GM12872 (cell line): ENCODE measurements at regions not wholly inside any gene's neighbourhood (a gene's known extent, or its start where the extent isn't known, plus 50 kb on each side); places are given as distances from the start of the nearest gene placed in this dataset.

ENCODE experiments used
- CTCF ChIP-seq: IDR thresholded peaks from 3 replicates; pipeline ENCODE4 v1.5.1; 2011; ENCODE audit warnings: low read depth, mild to moderate bottlenecking, low read length, moderate library complexity; ENCODE audit not compliant: insufficient read depth

- TF ChIP-seq CTCF: no peak
These were observed 93.4 kb downstream of the SHANK2 start for GRCh38 chr11:71158936-71159335.

DNA sequence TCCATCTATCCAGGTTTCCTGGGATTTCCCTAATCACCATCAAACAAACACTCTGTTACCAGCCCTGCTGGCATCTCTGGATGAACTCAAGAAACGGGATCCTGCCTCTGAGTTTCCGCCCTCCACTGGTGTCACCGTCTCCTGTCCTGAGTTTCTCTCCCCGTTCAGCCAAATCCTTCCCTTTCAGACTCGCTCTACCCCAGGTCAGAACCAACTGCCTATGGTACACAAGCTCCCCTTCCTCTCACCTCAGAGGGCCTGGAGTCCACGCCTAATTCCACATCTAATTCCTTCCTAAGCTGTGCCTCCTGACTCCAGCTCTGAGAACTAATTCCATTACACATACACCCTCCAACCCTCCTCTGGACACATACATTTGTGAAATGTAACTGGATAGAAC lies 96.1 kb downstream of the SHANK2 start:
- TF ChIP-seq CTCF: no peak

DNA sequence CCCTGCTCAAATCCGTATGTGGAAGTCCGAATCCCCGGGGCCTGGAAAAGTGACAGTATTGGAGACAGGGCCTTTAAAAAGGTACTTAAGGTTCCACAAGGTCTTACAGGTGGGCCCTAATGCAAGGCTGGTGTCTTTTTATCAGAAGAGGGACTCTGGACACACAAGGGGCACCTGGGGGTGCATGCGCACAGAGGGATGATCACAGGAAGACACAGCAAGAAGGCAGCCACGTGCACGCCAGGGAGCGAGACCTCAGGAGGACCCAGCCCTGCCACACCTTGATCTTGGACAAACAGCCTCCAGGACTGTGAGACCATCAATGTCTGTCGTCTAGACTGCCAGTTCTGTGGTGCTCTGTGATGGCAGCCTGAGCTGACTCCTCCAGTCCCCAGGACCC lies 96.5 kb downstream of the SHANK2 start:
- TF ChIP-seq CTCF: no peak

DNA sequence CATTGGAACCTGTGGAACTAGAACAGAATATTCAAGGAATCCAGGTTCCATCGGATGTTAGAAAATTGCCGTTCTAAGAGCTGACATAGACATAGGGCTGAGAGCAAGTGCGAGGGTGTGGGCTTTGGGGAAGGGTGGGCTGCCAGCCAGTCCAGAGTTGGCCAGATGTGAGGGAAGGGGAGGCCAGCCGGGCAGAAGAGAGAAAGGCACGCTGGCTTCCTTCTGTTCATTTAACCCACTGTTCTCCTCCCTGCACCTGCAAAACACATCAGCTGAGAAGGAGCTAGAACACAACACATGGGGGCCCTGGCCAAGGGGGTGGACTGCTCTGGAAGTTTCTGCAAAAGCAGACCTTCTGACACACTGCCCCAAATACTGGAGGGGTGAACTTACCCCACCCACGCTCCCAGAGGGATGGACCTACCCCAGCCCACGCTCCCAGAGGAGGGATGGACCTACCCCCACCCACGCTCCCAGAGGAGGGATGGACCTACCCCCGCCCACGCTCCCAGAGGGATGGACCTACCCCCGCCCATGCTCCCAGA lies 98.0 kb downstream of the SHANK2 start:
- no peak for TF ChIP-seq CTCF

DNA sequence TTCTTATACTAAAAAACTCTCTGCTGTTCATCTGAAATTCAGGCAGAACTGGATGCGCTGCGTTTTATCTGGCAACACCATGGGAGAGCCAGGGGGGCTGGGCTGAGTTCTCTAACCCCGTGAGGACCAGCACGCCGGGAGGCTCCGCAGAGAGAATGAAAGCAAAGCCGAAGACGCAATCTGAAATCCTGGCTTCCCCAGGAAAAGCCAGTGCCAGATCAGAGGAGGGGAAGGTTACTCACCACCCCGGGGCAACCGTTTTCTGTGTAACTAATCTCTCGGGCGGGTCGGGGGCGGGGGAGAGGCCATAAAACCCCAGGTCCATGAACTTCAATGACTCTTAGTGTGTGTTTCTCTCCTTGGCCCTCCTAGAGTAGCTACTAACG lies 99.4 kb downstream of the SHANK2 start:
- no peak for TF ChIP-seq CTCF

GRCh38 chr11:71151561-71151960 lies 100.8 kb downstream of the SHANK2 start:
- no peak for TF ChIP-seq CTCF

DNA sequence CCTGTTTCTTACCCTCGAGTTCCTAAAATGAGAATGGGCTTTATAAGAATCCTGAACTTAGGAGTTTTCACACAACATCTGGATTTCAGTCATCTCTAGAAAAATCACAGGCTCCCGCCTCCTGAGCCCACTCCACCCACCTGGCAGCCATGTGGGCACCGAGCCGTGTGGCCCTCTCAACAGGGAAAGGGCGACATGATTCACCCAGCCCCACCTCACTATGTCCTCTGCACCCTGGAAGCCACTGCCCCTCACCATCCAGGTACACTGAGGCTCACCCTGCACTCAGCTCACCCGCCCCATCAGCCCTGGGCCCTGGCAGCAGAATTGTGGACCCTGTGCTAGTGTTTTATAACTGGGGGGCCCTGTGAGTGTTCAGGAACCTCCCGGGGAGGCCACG lies 101.5 kb downstream of the SHANK2 start:
- no peak for TF ChIP-seq CTCF

DNA sequence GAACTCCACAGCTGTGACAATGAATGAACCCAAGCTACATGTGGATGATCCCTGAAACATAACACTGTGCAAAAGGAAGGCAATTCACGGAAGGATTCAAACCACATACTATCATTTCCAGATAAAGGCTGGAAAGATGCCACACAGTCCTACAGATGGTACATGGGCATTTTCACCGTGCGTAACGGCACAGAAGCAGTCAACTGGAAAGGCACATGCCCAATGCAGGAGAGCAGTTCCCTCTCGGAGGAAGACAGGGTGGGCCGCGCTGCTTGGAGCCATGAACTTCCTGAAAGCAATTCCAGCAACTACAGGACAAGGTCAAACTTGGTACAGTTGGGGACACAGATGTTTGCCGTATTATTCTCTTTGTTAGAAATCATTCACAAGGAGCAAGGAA lies 103.7 kb downstream of the SHANK2 start:
- no peak for TF ChIP-seq CTCF
